T-helper 2 cell (primary cell): ENCODE measurements at regions not wholly inside any gene's neighbourhood (a gene's known extent, or its start where the extent isn't known, plus 50 kb on each side); places are given as distances from the start of the nearest gene placed in this dataset.

Experiments
- DNase-seq, 5 experiments: peaks; one replicate each; pipeline versions ENCODE4 v3.0.0 to v3.0.0-alpha.2; 2012 to 2022

DNA sequence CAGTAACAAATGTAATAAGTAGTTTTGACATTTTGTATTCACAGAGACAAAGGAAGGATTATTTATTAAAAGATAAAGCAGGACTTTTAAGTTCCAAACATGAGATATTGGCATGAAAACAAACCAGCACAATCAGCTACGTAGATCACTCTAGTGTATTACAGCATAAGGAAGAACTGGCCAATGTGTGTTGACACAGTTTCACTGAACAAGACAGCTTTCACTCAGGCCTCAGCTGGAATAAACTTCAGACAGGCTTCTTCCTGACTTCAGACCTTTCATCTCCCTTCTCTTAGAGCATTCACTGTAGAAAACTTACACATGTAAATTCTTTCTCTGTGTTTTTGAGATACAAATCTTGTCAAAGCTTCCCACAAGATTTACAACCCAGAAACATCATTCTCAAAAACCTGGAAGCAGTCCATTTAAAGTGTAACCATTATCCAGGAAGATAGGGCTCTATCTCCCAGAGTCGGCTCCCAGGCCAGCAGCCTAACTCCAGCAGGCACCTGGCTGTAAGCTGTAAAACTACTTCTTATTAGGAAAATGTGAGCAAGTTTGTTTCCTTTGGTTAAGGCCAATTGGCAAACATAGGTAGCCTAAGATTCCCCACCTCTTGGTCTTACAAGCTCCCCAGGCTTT is 768.3 kb upstream of the CDH7 start:
- DNase-seq = no peak

DNA sequence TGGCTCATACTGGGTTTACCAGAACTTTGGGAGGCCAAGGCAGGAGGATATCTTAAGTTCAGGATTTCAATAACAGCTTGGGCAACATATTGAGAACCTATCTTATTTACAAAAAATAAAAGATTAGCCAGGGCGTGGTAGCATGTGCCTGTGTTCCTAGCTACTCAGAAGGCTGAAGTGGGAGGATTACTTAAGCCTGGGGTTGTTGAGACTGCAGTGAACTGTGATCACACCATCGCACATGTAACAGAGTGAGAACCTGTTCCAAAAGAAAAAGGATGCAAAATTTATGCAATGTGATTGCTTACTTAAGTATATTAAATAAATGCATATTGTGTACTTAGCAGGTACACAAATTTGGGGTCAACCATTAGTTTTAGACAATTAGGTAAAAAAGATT is 768.9 kb upstream of the CDH7 start:
- DNase-seq = no peak

- DNase-seq = no peak
These were observed 771.0 kb upstream of the CDH7 start for GRCh38 chr18:64979791-64980190.

DNA sequence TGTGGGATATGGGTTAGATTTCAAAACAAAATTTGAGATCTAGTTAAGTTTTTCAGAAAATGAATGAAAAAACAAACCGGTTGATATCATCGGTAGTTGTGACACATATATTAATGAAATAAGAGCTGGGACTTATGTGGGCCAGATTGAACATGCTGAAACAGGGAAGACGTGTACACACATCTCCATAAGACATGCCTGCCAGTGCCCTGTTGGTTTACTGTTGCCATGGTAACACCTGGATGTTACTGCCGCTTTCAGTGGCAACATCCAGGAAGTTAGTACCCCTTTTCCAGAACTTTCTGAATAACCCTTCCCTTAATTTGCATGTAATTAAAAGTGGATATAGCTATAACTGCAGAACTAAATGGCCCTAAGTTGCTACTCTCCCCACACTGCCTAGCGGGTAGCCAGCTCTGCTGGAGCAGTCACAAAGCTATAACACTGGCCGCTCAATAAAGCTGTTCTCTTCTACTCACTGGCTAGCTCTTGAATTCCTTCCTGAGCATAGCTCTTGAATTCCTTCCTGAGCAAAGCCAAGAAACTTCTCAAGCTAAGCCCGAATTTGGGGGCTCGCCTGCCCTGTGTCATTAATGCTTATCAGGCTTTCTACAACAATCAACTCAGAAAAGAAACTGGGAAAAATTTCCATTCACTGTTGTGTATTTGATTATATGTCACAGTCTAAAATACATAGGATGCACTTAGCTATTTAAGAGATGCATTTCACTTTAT is 776.3 kb upstream of the CDH7 start:
- DNase-seq = no peak

- no peak for DNase-seq
These were observed 778.3 kb upstream of the CDH7 start for GRCh38 chr18:64972545-64972944.

GRCh38 chr18:64966667-64967066 is 784.1 kb upstream of the CDH7 start:
- no peak for DNase-seq

DNA sequence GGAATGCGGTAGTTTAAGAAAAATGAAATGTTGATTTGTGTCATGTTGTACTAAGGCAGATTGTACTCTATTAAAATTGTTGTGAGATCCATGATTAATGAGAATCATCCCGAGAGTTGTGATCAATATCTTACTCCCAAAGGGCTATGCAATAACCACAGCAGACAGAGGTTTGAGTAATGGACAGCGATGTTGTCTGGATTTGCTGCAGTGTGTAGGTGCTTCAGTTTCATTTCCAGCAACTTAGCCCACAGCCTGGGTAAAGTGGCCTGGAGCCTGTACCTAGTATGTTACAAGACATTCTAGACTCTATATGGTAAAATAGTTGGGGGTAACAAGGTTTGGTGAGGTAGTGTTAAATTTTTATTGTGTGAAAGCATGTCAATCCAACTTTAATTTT is 794.3 kb upstream of the CDH7 start:
- DNase-seq = no peak

- no peak for DNase-seq
These were observed 800.9 kb upstream of the CDH7 start for GRCh38 chr18:64949885-64950284.

DNA sequence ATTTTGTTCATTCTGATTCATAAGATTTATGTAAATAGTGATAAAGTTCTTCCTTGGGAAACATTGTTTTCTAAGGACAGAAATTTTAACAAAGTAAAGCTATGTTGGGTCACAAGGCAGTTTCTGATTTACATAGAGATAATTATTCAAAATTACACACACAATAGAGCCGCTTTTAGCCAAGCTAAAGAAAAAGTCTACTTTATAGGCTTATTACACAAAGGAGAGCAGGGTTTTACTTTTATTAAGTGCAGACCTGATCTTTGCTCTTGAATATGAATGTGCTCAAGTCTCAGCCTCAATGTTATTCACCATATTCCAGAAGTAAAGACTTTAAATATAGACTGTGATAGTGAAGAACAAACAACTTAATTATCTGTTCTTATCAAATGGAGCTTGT is 787.8 kb upstream of the LINC00305 start:
- no peak for DNase-seq

DNA sequence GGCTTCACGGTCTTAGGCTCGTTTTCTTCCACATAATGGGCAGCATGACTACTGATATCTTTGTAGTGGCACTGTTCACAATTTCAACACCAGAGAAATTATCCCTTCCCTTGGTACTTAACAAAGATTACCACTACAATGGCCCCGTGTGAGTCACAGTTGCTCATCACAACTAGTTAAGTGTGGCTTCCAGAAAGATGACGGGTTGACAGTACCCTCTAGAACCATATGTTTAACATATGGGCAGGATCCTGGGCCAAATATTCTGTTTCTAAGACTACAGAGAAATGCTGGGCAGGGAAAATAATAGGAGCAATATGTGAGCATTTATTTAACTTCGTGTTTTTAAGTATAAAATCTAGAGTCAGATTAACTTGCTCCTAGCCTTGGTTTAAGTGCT is 780.1 kb upstream of the LINC00305 start:
- no peak for DNase-seq

DNA sequence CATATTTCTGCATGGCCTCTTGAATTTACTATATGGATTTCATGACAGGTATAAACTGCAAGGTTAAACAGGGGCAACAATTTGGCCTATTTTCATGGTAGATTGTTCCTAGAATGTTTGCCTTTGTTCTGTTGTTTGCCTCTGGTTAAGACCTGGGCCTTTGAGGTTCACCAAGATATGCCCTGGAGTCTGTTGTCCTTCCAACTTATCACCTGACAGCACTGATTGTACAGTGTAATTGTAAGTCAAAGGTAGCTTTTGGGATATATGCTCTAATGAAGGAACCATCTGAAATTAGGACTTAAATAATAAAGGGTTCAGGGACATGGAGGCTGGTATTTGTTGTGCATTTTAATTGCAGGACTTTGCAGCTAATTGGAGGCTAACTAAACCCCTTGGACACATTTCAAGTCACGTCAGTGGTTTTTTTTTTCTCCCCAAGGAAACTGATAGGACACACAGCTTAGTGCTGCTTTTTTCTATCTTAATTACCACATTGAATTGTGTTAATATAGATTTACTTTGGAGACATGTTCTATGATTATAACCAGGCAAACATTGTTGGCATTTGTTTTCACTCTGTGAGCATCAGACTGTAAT is 771.2 kb upstream of the LINC00305 start:
- no peak for DNase-seq

DNA sequence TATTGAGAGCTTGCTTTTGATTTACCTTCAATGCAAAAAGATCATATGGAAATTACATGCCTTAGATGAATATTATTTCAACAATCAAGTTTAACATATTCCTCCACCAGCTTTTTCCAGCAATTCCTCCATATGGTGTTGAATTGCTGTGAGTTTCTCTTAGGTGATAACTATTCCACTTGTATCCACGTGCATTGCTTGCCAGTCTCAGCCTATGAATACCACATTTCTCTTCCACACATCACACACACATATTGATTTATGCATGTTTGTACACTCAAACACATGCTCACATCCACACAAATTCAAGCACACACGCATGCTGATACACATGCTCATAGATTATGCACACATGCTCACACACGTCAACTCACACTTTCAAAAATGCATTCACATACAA is 770.0 kb upstream of the LINC00305 start:
- no peak for DNase-seq

DNA sequence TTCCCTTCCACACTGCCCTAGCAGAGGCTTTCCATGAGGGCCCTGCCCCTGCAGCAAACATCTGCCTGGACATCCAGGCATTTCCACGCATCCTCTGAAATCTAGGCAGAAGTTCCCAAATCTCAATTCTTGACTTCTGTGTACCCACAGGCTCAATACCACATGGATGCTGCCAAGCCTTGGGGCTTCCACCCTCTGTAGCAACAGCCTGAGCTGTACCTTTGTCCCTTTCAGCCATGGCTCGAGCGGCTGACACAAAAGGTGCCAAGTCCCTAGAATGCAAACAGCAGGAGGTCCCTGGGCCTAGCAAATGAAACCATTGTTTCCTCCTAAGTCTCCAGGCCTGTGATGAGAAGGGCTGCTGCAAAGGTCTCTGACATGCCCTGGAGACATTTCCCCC is 744.5 kb upstream of the LINC00305 start:
- DNase-seq = no peak

- DNase-seq = no peak
These were observed 740.1 kb upstream of the LINC00305 start for GRCh38 chr18:64888956-64889355.

GRCh38 chr18:64886995-64887394 is 738.1 kb upstream of the LINC00305 start:
- no peak for DNase-seq

DNA sequence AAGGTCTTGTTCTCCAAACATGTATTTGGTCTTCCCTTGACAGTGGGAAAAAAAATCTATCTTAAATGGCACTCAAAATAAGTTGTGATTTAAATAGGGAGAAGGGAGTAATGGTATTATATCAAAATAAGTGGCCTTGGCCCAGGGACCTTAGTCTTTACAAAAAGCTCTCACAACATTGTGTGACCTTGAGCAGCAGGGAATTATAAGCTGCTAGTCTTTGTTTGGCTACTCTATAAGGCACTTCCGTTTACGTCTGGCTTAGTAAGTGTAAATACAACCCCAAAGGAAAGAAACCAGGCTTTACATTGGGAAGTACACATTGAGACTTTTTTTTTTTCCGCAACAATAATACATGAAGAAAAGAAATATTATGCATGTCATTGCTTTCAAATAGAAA is 734.0 kb upstream of the LINC00305 start:
- DNase-seq = no peak

GRCh38 chr18:64876833-64877232 is 727.9 kb upstream of the LINC00305 start:
- no peak for DNase-seq

DNA sequence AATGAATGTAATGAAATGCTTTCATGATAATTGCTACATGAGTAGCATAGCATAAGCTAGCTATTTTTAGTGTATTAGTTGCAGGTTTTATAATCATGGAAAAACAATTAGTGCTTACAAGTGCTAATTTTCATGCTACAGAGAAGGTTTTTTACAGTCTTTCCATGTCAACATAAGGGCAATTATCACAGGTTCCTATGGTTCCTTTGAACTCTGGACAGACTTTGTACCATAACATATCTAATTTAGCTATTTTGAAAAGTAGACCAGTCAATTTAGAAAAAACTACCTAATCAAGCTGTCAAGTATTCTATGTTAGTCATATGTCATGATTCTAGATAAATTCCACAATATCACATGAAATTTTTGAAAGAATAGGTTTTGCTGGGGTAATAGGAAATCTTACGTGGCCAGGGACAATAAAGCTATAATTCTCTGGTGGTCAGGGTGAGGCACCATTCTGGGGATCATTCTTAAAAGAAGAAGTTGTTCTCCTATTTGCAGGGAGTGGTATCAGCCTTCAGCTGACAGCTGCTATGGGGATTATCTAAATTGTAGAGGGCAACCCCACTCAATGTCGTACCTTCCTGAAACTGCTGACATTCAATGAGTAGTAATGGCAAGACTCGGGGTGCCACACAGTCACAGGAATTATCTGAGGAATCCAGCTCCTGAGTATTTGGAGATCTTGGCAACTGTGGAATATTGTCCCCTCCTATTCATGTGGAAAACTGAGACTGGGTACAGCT is 724.0 kb upstream of the LINC00305 start:
- no peak for DNase-seq

GRCh38 chr18:64854112-64854511 is 705.2 kb upstream of the LINC00305 start:
- no peak for DNase-seq

DNA sequence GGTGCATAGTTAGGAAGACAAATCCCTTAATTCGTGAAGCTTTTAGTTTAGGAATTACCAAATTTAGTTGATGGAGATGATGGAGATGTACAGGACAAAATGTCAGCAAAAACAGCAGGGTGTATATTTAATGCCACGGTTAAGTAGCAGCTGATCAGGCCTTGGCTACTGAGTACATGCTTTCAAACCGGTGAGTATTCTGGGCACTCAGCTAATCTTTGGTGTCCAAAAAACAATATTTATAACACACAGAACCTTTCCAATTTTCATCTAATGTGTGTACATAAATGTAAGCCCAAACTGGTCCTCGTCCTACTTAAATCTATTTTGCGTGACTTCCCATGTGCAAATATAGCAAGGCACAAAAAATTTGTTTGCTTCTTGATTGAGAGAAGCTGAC is 703.4 kb upstream of the LINC00305 start:
- DNase-seq = no peak

DNA sequence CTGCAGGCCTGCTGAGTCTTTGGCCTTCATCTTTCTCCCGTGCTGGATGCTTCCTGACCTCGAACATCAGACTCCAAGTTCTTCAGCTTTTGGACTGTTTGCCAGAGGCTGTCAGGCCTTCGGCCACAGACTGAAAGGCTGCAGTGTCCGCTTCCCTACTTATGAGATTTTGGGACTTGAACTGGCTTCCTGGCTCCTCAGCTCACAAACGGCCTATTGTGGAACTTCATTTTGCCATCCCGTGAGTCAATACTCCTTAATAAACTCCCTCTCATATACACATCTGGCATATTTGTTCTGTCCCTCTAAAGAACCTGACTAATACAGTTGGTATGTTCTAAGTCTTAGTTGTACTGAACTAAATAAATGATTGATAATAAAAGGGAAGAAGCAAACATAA is 702.8 kb upstream of the LINC00305 start:
- DNase-seq = no peak

DNA sequence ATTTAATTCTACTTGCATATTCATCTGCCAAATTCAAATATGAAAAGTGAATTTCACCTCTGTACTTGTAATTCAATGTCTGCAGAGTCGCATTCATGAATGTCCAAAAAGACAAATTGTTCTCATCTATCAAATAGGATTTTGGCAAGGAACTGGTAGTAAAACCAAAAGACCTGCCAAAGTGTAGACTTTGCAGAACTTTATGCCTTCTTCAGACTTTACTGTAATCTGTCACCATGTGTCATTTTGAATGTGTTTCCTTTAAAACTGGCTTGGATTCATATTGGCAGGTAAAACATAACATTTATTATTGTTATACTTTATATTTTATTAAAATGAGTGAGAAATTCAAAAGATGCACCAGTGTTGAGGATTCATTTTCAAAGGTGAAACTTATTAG is 701.9 kb upstream of the LINC00305 start:
- DNase-seq = no peak

GRCh38 chr18:64840911-64841701 is 692.2 kb upstream of the LINC00305 start:
- no peak for DNase-seq
